Neural progenitor cell (in vitro differentiated cells): ENCODE measurements at regions not wholly inside any gene's neighbourhood (a gene's known extent, or its start where the extent isn't known, plus 50 kb on each side); places are given as distances from the start of the nearest gene placed in this dataset.

ENCODE experiments used
- EZH2 ChIP-seq: fragments of 200-600 bp; sonication (generic); IDR thresholded peaks from 2 replicates; pipeline ENCODE4 v1.6.1; 2017; ENCODE audit warnings: antibody characterized with exemption, mild to moderate bottlenecking, moderate library complexity
- EZH2phosphoT487 ChIP-seq: fragments of 200-600 bp; sonication (generic); IDR thresholded peaks from 2 replicates; pipeline ENCODE4 v1.6.1; 2017; ENCODE audit warnings: antibody characterized with exemption
- TF ChIP-seq, protein P1 (sequence below): fragments of 200-600 bp; sonication (generic); IDR thresholded peaks from 2 replicates; pipeline ENCODE4 v1.5.1; 2017; ENCODE audit warnings: antibody characterized with exemption, mild to moderate bottlenecking

DNA sequence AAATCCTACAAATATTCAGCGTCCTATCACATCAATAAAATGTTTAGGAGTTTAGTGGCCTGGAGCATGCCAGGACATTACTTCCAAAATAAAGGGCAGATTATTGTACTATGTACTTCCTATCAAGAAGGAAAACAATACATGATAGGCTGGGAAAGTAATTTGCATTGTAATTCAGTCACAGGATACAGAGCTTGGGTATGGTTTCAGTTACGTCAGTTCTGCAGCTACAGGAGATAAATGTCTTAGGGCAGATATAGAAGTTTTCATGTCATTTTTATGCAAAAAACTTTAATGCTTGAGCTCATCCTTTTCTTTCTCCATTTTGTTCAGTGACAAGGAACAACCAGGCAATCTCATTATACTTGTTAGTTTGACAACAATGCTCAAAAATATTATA, 155.2 kb downstream of the NFKBIZ start:
- TF ChIP-seq, protein P1, sequence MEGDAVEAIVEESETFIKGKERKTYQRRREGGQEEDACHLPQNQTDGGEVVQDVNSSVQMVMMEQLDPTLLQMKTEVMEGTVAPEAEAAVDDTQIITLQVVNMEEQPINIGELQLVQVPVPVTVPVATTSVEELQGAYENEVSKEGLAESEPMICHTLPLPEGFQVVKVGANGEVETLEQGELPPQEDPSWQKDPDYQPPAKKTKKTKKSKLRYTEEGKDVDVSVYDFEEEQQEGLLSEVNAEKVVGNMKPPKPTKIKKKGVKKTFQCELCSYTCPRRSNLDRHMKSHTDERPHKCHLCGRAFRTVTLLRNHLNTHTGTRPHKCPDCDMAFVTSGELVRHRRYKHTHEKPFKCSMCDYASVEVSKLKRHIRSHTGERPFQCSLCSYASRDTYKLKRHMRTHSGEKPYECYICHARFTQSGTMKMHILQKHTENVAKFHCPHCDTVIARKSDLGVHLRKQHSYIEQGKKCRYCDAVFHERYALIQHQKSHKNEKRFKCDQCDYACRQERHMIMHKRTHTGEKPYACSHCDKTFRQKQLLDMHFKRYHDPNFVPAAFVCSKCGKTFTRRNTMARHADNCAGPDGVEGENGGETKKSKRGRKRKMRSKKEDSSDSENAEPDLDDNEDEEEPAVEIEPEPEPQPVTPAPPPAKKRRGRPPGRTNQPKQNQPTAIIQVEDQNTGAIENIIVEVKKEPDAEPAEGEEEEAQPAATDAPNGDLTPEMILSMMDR = no peak
- TF ChIP-seq EZH2 (no peak), EZH2phosphoT487 (no peak)
